HUES48 (cell line): ENCODE measurements at regions not wholly inside any gene's neighbourhood (a gene's known extent, or its start where the extent isn't known, plus 50 kb on each side); places are given as distances from the start of the nearest gene placed in this dataset.

Experiments
- H3K27ac ChIP-seq: one replicate; pipeline ENCODE4 v1.7.0; 2013; ENCODE audit warnings: low read depth, low read length, inconsistent platforms
- H3K27me3 ChIP-seq: 2 replicates; pipeline ENCODE4 v1.6.1; 2013; ENCODE audit warnings: mild to moderate bottlenecking, low read length; ENCODE audit not compliant: control insufficient read depth, insufficient read depth
- H3K36me3 ChIP-seq: 2 replicates; pipeline ENCODE4 v1.6.1; 2013; ENCODE audit warnings: low read length; ENCODE audit not compliant: control insufficient read depth, insufficient read depth
- H3K4me1 ChIP-seq: 2 replicates; pipeline ENCODE4 v1.6.1; 2013; ENCODE audit warnings: mild to moderate bottlenecking, low read length; ENCODE audit not compliant: control insufficient read depth, insufficient read depth
- H3K4me3 ChIP-seq: 2 replicates; pipeline ENCODE4 v1.5.1; 2013; ENCODE audit warnings: mild to moderate bottlenecking, low read depth, low read length
- H3K9ac ChIP-seq: 2 replicates; pipeline ENCODE4 v1.6.1; 2013; ENCODE audit warnings: mild to moderate bottlenecking, low read depth, low read length, moderate library complexity
- H3K9me3 ChIP-seq: 2 replicates; pipeline ENCODE4 v1.6.1; 2013; ENCODE audit warnings: low read length; ENCODE audit not compliant: control insufficient read depth, insufficient read depth

GRCh38 chr2:51511002-51511401 lies 479.1 kb upstream of the NRXN1 start:
- Histone ChIP-seq H3K27ac (no peak overlapping the region), H3K9me3 (no peaks in the 10 kb centered on the region)

GRCh38 chr2:51510303-51510702 lies 478.4 kb upstream of the NRXN1 start:
- Histone ChIP-seq H3K9me3 (no peaks in the 10 kb centered on the region), H3K27ac (no peak overlapping the region), H3K27me3 (no peaks in the 10 kb centered on the region)

More at GRCh38 chr2:51511002-51511401, 479.1 kb upstream of the NRXN1 start:
- Histone ChIP-seq H3K36me3 (no peaks in the 10 kb centered on the region), H3K4me1 (no peaks in the 10 kb centered on the region), H3K27me3 (no peaks in the 10 kb centered on the region), H3K4me3 (no peak overlapping the region), H3K9ac (no peak overlapping the region)

GRCh38 chr2:51505533-51505932 lies 473.6 kb upstream of the NRXN1 start:
- no peaks in the 10 kb centered on the region for H3K9me3 ChIP-seq
- H3K4me1 ChIP-seq: no peaks in the 10 kb centered on the region
- no peaks in the 10 kb centered on the region for H3K27me3 ChIP-seq
- H3K27ac ChIP-seq: no peak overlapping the region
- H3K9ac ChIP-seq: no peak overlapping the region
- H3K4me3 ChIP-seq: no peak overlapping the region
- no peaks in the 10 kb centered on the region for H3K36me3 ChIP-seq

More at GRCh38 chr2:51510303-51510702, 478.4 kb upstream of the NRXN1 start:
- H3K36me3 ChIP-seq: no peaks in the 10 kb centered on the region
- H3K4me3 ChIP-seq: no peak overlapping the region
- H3K4me1 ChIP-seq: no peaks in the 10 kb centered on the region
- no peak overlapping the region for H3K9ac ChIP-seq

- Histone ChIP-seq H3K27me3 (no peaks in the 10 kb centered on the region), H3K36me3 (no peaks in the 10 kb centered on the region), H3K9ac (no peak overlapping the region), H3K9me3 (no peaks in the 10 kb centered on the region), H3K27ac (no peak overlapping the region), H3K4me3 (no peak overlapping the region), H3K4me1 (no peaks in the 10 kb centered on the region)
Measured at GRCh38 chr2:51490576-51491234, 458.8 kb upstream of the NRXN1 start.

- no peak overlapping the region for H3K27ac ChIP-seq
- H3K36me3 ChIP-seq: no peaks in the 10 kb centered on the region
- H3K27me3 ChIP-seq: no peaks in the 10 kb centered on the region
- H3K9me3 ChIP-seq: no peaks in the 10 kb centered on the region
- no peak overlapping the region for H3K4me3 ChIP-seq
- no peaks in the 10 kb centered on the region for H3K4me1 ChIP-seq
- H3K9ac ChIP-seq: no peak overlapping the region
Measured at GRCh38 chr2:51484605-51485004, 452.7 kb upstream of the NRXN1 start.

GRCh38 chr2:51483720-51484119 lies 451.8 kb upstream of the NRXN1 start:
- no peaks in the 10 kb centered on the region for H3K36me3 ChIP-seq
- H3K4me1 ChIP-seq: no peaks in the 10 kb centered on the region
- no peak overlapping the region for H3K4me3 ChIP-seq
- no peaks in the 10 kb centered on the region for H3K9me3 ChIP-seq
- H3K27me3 ChIP-seq: no peaks in the 10 kb centered on the region
- H3K9ac ChIP-seq: no peak overlapping the region
- no peak overlapping the region for H3K27ac ChIP-seq

GRCh38 chr2:51472783-51473182 lies 440.9 kb upstream of the NRXN1 start:
- H3K9ac ChIP-seq: no peak overlapping the region
- H3K4me1 ChIP-seq: no peaks in the 10 kb centered on the region
- H3K27me3 ChIP-seq: no peaks in the 10 kb centered on the region
- no peaks in the 10 kb centered on the region for H3K36me3 ChIP-seq
- H3K9me3 ChIP-seq: no peaks in the 10 kb centered on the region
- no peak overlapping the region for H3K4me3 ChIP-seq
- H3K27ac ChIP-seq: no peak overlapping the region

- Histone ChIP-seq H3K9ac (no peak overlapping the region), H3K27ac (no peak overlapping the region), H3K4me1 (no peaks in the 10 kb centered on the region), H3K4me3 (no peak overlapping the region), H3K36me3 (no peaks in the 10 kb centered on the region), H3K9me3 (no peaks in the 10 kb centered on the region), H3K27me3 (no peaks in the 10 kb centered on the region)
Measured at GRCh38 chr2:51472300-51472699, 440.4 kb upstream of the NRXN1 start.

- Histone ChIP-seq H3K36me3 (no peaks in the 10 kb centered on the region), H3K27ac (no peak overlapping the region), H3K4me3 (no peak overlapping the region), H3K9ac (no peak overlapping the region), H3K9me3 (no peaks in the 10 kb centered on the region), H3K4me1 (no peaks in the 10 kb centered on the region), H3K27me3 (no peaks in the 10 kb centered on the region)
Measured at GRCh38 chr2:51469102-51469501, 437.2 kb upstream of the NRXN1 start.

- Histone ChIP-seq H3K9ac (no peak overlapping the region), H3K27ac (no peak overlapping the region), H3K27me3 (no peaks in the 10 kb centered on the region), H3K4me3 (no peak overlapping the region), H3K4me1 (no peaks in the 10 kb centered on the region), H3K9me3 (no peaks in the 10 kb centered on the region), H3K36me3 (no peaks in the 10 kb centered on the region)
Measured at GRCh38 chr2:51465326-51465725, 433.4 kb upstream of the NRXN1 start.

GRCh38 chr2:51454177-51454576 lies 422.2 kb upstream of the NRXN1 start:
- Histone ChIP-seq H3K9ac (no peak overlapping the region), H3K27ac (no peak overlapping the region), H3K36me3 (no peaks in the 10 kb centered on the region), H3K27me3 (no peaks in the 10 kb centered on the region), H3K9me3 (no peaks in the 10 kb centered on the region), H3K4me1 (no peaks in the 10 kb centered on the region), H3K4me3 (no peak overlapping the region)
